Hippocampal formation (tissue), 2 donors: ENCODE measurements at regions not wholly inside any gene's neighbourhood (a gene's known extent, or its start where the extent isn't known, plus 50 kb on each side); places are given as distances from the start of the nearest gene placed in this dataset.

ENCODE experiments used
- DNase-seq, 2 donors: peaks; one replicate each; lab custom pipeline; 2025; lab: John Stamatoyannopoulos, UW

GRCh38 chr2:21395366-21395765, 271.6 kb downstream of the TDRD15 start:
- peak; percentile 37 to 49 for DNase-seq

- DNase-seq = no peak
These were observed 272.5 kb downstream of the TDRD15 start for GRCh38 chr2:21396252-21396651.

DNA sequence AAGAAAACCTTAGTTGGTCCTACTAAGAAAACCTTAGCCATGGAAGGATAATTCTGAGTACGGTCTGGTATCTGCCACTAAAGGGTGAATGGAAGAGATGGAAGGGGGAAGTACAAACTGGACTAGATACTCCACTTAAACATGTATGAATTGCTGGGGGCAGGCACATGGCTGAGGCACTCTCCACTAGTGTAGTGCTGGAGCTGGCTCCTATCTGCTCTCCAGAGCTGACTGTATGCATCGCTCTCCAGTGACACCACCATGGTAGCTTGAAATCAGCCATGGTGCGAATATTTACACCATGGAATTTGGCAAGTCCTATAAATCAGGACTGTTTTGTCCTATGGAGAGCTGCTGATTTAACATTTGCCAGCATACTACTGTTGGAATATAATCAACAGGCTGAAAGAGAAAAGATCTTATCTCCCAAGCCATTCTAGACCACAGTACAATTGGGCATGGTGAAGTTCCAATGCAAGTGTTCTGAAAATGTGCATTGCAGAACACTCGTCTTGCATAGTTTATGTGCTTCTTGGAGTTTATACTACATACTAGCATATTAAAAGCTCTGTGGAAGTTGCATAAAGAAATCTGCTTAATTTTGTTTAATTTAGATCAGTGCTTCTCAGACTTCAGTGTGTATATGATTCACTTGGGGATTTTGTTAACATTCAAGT, 277.4 kb downstream of the TDRD15 start:
- DNase-seq = no peak

GRCh38 chr2:21404137-21404536, 280.4 kb downstream of the TDRD15 start:
- no peak for DNase-seq

DNA sequence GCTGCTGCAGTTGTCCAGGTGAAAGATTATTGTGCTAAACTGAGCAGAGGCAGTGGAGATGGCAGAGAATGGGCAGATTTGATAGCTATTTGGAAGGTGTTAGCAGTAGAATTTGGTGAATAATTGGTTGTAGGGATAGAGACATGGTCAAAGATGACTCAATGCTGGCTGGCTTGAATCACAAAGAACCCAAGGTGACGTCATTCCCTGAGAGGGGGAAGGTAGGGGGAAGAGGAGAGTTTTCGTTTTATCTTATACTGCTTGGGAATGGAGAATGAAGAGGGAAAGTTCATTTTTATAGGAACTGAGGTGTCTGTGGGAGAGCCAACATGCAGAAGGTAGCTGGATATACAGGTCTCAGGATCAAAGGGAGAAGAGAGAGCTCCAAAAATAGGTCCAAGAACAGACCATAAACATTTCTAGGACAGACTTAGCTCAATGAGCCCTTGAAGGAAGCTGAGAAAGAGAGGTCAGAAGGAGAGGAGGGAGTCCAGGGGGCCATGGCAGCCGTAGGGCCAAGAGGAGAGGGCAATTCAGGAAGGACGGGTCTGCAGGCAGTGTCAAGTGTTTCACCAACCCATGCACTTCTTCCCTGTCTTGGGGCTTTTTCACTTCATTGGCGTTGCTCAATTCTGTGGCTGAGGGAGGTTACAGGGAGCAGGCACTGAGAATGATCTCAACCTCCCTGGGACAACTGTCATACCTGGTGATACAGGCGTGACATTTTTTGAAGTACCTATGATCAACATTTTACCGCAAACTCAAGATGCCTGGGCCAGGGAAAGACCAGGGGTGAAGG, 281.3 kb downstream of the TDRD15 start:
- no peak for DNase-seq

DNA sequence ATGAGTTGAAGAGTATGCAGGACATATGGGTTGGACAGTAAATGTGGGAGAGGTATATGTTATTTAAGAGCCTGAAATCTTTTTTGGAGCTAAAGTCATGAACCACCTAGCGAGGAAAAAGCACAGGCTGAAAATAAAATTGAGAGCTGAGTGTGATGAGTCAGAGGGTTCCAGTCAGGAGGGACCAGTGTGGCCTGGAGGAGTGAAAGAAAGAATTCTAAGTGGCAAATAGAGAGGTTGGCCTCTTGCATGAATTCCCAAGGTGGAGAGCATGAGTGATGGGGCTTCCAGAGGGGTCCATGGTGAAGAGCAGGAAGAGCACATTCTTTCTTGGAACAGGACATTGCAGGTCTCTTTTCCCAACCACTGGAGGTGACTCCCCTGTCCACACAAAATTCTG, 282.6 kb downstream of the TDRD15 start:
- no peak for DNase-seq

- no peak for DNase-seq
These were observed 283.1 kb downstream of the TDRD15 start for GRCh38 chr2:21406911-21407310.

DNA sequence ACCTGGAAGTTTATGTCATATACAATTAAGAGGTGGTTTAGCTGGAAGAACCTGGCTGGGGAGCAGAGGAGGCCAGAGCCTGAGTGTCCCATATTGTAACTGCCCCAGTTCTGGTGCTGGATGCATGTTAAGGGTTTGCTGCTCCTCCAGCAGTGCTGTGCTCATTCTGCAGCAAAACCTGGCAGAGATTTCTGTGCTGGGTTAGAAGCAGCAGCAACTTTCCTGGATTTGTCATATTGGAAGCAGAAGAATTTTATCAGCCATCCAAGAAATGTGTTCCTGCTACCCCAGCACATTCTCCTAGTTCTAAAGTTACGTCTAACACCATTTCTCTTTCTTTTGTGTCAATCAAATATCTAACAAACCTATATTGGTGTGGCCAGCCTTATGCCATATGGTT, 284.1 kb downstream of the TDRD15 start:
- DNase-seq = no peak

DNA sequence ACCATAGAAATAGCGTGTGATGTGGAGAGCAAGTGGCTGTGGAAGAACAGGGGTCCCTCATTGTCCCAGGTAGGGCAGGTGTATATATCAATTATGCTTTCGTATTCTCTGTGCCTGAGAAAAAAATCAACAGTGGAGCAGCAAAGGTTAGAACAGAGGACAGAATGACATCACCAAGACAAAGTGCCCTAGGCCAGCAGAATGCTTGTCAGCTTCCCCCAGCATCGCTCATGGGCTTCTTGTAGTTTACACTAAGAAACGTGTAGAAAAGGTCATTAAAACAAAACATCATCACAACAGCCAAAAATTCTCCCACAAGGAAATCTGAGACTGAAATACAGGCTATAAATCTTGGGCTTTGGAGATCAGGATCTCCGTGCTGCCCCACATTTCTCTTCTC, 288.0 kb downstream of the TDRD15 start:
- DNase-seq = no peak

- no peak for DNase-seq
These were observed 289.2 kb downstream of the TDRD15 start for GRCh38 chr2:21412944-21413443.

- DNase-seq = no peak
These were observed 291.5 kb downstream of the TDRD15 start for GRCh38 chr2:21415234-21415633.

GRCh38 chr2:21416226-21416625, 292.5 kb downstream of the TDRD15 start:
- DNase-seq = no peak

- no peak for DNase-seq
These were observed 294.7 kb downstream of the TDRD15 start for GRCh38 chr2:21418456-21418855.

GRCh38 chr2:21420553-21421335, 297.0 kb downstream of the TDRD15 start:
- no peak for DNase-seq

DNA sequence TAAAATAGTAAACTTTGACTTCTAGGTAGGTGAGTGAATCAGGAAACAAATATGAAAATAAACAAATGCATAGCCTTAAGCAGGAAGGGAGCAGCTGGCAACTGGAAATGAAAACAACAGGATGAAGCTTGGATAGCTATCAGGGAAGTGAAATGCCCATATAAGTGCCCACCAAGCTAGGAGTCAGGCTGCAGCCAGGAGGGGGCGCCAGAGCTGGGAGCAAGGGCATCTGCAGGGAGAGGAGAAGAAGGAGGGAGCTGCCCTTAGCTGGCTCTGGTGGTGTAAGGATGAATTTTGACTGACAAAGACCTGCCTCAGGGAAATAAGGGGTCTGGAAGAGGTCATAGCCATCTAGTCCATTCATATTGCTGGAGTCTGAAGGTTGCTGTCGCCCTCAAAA, 298.3 kb downstream of the TDRD15 start:
- no peak for DNase-seq

DNA sequence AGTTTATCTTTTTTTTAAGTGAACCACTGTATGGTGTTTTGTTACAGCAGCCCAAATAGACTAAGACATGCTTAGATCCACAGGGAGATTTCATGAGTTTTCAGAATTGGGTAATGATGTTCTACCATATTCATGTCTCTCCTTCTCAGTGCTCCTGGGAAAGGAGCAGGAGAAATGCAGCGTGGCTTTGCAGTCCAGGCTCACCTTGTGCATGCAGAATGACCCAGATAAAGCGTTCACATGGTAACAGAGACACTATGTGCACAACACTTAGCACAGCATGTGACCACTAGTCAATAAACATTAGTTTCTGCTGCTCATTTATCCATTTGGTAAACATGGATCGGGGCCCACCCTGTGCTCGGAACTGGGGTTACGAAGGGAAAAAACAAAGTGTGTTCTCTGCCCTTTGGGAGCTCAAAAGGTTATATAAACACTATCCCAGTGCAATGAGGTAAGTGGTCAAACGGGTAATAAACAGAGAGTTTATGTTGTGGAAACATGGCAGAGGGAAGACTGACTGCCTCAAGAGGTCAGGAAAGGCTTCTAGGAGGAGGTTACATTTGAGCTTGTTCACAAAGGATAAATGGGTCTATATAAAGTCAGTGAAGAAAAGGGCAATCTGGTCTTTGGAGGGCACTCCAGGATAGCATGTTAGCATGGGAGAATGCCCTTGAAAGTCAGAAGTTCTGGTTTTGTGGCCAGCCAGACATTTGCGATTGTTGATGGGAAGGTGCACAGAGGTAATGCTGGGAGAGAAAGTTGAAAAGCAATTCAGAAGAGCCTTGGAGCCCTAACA, 299.2 kb downstream of the TDRD15 start:
- DNase-seq = no peak

GRCh38 chr2:21423854-21424253, 300.1 kb downstream of the TDRD15 start:
- DNase-seq = no peak

GRCh38 chr2:21424375-21424774, 300.6 kb downstream of the TDRD15 start:
- DNase-seq = no peak

DNA sequence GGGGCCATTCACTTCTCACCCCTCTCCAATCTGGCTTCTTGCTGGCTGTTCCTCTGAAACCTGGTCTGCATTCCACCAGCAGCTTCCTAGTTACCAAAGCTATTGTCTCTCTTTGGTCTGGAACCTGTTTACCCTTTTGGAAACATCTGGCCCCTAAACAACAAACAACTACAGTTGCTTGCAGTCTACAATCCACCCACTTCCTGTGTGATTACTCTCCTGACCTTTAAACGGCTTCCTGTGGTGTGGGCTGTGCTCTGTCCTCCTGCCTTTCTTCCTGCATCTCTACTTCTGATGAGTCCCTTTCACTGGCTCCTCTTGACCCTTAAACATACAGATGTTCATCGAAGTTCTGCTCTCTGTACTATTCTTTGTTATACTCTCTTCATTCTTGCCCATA, 303.8 kb downstream of the TDRD15 start:
- DNase-seq = no peak

DNA sequence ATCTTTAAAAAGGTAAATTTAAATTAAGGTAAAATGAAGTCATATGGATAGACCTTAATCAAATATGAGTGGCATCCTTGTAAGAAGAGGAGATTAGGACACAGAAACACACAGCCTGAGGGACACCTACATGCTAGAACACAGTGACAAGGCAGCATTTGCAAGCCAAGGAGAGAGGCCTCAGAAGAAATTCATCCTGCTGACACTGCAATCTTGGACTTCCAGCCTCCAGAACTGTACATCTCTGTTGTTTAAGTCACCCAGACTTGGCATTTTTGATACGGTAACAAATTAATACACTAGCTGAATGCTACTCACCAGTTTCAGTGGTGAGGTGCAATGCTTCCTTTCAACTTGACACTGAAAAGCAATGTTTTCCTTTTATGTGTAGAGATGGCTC, 305.0 kb downstream of the TDRD15 start:
- DNase-seq = no peak

DNA sequence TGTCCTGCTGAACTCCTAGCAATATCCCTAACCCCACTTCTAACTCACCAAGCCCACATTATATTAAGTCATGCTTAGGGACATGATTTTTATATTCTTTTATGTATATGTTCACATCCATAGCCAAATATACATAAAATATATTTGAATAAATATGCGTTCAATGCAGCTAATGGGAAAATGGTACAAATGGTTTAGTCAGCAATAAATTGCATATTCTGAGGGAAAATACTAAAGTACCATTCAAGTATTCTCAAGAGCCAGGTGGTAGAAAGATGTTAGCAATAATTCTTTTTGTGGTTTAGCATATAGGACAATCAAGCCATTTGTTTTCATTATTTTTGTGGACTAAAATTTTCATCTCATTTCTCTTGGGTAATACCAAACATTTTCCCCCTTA, 306.0 kb downstream of the TDRD15 start:
- no peak for DNase-seq

DNA sequence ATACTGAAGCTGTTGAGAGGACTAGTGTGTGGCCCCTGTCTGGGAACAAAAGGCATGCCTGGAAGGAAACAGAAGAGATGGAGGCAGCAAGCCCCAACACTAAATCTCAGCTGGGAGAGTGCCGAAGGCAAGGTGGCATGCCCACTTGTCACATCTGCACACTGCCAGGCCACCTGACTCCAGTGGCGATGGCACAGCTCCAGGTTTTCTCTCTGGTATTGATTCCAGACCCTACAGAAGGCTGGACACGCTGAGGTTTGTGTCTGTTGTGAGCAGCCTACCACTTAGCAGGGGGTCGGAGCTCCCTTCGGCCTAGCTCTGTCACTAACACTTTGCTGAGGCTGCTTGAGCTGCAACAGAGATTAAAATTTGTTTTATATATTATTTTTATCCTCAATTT, 307.3 kb downstream of the TDRD15 start:
- no peak for DNase-seq
